HepG2 (cell line): ENCODE measurements at regions not wholly inside any gene's neighbourhood (a gene's known extent, or its start where the extent isn't known, plus 50 kb on each side); places are given as distances from the start of the nearest gene placed in this dataset.

Experiments
- CERS6 ChIP-seq: sonication (generic); formaldehyde crosslinking; IDR thresholded peaks from 2 replicates; pipeline ENCODE4 v1.5.0; 2020; ENCODE audit warnings: missing genetic modification reagents
- CTCF ChIP-seq: sonication (generic); formaldehyde crosslinking; IDR thresholded peaks from 2 replicates; pipeline ENCODE4 v1.5.0; 2020; ENCODE audit warnings: mild to moderate bottlenecking, missing genetic modification reagents, moderate library complexity
- NONO ChIP-seq, 2 experiments: fragments of 450-650 bp in 1 of 2; sonication (generic) in 1 of 2; formaldehyde crosslinking in 1 of 2; IDR thresholded peaks in 1 of 2; conservative IDR thresholded peaks in 1 of 2; 2 replicates each; pipeline versions ENCODE4 v1.6.1 to v1.8.0; 2017 to 2022; ENCODE audit warnings: mild to moderate bottlenecking in 1 of 2, missing genetic modification reagents in 1 of 2, moderate library complexity in 1 of 2
- PATZ1 ChIP-seq: sonication (generic); formaldehyde crosslinking; IDR thresholded peaks from 2 replicates; pipeline ENCODE4 v1.4.0; 2020; ENCODE audit warnings: missing genetic modification reagents
- POLR2AphosphoS5 ChIP-seq: IDR thresholded peaks from 2 replicates; pipeline ENCODE4 v1.6.1; 2012; ENCODE audit warnings: low read depth, low read length
- PRDM15 ChIP-seq: sonication (generic); formaldehyde crosslinking; IDR thresholded peaks from 2 replicates; pipeline ENCODE4 v1.4.0; 2020; ENCODE audit warnings: missing genetic modification reagents
- REPIN1 ChIP-seq: sonication (generic); formaldehyde crosslinking; IDR thresholded peaks from 2 replicates; pipeline ENCODE4 v1.8.0; 2022; ENCODE audit warnings: missing genetic modification reagents, low read depth, mild to moderate bottlenecking, borderline replicate concordance
- RFXAP ChIP-seq: sonication (generic); formaldehyde crosslinking; IDR thresholded peaks from 2 replicates; pipeline ENCODE4 v1.4.0; 2020; ENCODE audit warnings: missing genetic modification reagents, borderline replicate concordance
- YY1 ChIP-seq: IDR thresholded peaks from 2 replicates; pipeline ENCODE4 v1.6.1; 2011; ENCODE audit warnings: low read length, low read depth, moderate library complexity, mild to moderate bottlenecking; ENCODE audit not compliant: insufficient read depth, insufficient replicate concordance
- ZBTB33 ChIP-seq: sonication (generic); formaldehyde crosslinking; IDR thresholded peaks from 2 replicates; pipeline ENCODE4 v1.4.0; 2020; ENCODE audit warnings: missing genetic modification reagents
- ZNF282 ChIP-seq: fragments of 450-650 bp; IDR thresholded peaks from 2 replicates; pipeline ENCODE4 v1.6.1; 2018; ENCODE audit not compliant: partially characterized antibody

GRCh38 chr4:123802082-123802645 lies 405.6 kb downstream of the SPRY1 start:
- TF ChIP-seq ZBTB33 (CRISPR knock-in tag) (no peak), YY1 (no peak), CERS6 (CRISPR knock-in tag) (no peak), CTCF (no peak), PRDM15 (CRISPR knock-in tag) (no peak), ZNF282 (no peak), PATZ1 (CRISPR knock-in tag) (no peak), POLR2AphosphoS5 (no peak), NONO (IDR thresholded peaks at IDR 0.05) (no peak), NONO (CRISPR knock-in tag; conservative IDR thresholded peaks at IDR 0.05) (no peak), REPIN1 (no peak), RFXAP (CRISPR knock-in tag) (no peak)
